PC-9 (cell line): ENCODE measurements at regions not wholly inside any gene's neighbourhood (a gene's known extent, or its start where the extent isn't known, plus 50 kb on each side); places are given as distances from the start of the nearest gene placed in this dataset.

Experiments used
- EZH2 ChIP-seq: fragments of 200-600 bp; sonication (generic); IDR thresholded peaks from 2 replicates; pipeline ENCODE4 v1.8.0; 2017; ENCODE audit warnings: antibody characterized with exemption, low read depth
- TF ChIP-seq, protein P1 (sequence below): fragments of 200-600 bp; sonication (generic); conservative IDR thresholded peaks from 2 replicates; pipeline ENCODE4 v1.6.1; 2017; ENCODE audit warnings: mixed run types, antibody characterized with exemption, mild to moderate bottlenecking, moderate library complexity

- TF ChIP-seq EZH2 = no peak
- TF ChIP-seq, protein P1, sequence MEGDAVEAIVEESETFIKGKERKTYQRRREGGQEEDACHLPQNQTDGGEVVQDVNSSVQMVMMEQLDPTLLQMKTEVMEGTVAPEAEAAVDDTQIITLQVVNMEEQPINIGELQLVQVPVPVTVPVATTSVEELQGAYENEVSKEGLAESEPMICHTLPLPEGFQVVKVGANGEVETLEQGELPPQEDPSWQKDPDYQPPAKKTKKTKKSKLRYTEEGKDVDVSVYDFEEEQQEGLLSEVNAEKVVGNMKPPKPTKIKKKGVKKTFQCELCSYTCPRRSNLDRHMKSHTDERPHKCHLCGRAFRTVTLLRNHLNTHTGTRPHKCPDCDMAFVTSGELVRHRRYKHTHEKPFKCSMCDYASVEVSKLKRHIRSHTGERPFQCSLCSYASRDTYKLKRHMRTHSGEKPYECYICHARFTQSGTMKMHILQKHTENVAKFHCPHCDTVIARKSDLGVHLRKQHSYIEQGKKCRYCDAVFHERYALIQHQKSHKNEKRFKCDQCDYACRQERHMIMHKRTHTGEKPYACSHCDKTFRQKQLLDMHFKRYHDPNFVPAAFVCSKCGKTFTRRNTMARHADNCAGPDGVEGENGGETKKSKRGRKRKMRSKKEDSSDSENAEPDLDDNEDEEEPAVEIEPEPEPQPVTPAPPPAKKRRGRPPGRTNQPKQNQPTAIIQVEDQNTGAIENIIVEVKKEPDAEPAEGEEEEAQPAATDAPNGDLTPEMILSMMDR = no peak
Measured at GRCh38 chr1:80444171-80444570, 1356.6 kb upstream of the ADGRL2 start.
